ENCODE measurements at regions not wholly inside any gene's neighbourhood (a gene's known extent, or its start where the extent isn't known, plus 50 kb on each side); places are given as distances from the start of the nearest gene placed in this dataset.

- Histone ChIP-seq H3K9me3 (ENCODE audit: insufficient read depth, low read length) (no peaks in the 10 kb centered on the region), H4K20me1 (ENCODE audit: low read depth, low read length) (no peaks in the 10 kb centered on the region), H3K79me2 (ENCODE audit: insufficient read depth, low read length) (no peaks in the 10 kb centered on the region), H3K9ac (ENCODE audit: low read length) (no peak overlapping the region), H3K27me3 (ENCODE audit: low read length) (no peaks in the 10 kb centered on the region), H3K9me2 (replicated peaks; ENCODE audit: insufficient read depth, low read length) (no peaks in the 10 kb centered on the region), H3K36me3 (ENCODE audit: low read length) (no peaks in the 10 kb centered on the region), H3K4me2 (ENCODE audit: low read depth, low read length, poor library complexity, severe bottlenecking) (no peak overlapping the region), H3K27ac (ENCODE audit: low read depth, low read length) (no peak overlapping the region), H3F3A (ENCODE audit: insufficient read depth) (no peaks in the 10 kb centered on the region), H3K4me3 (ENCODE audit: insufficient read depth, low read length, poor library complexity, severe bottlenecking) (no peak overlapping the region), H2AFZ (ENCODE audit: low read depth, low read length, severe bottlenecking) (no peak overlapping the region)
- TF ChIP-seq CTCF (IDR thresholded peaks at IDR 0.05; ENCODE audit: insufficient read depth, low read length, poor library complexity, severe bottlenecking): no peak
- no peak for TF ChIP-seq EZH2phosphoT487 (conservative IDR thresholded peaks at IDR 0.05; ENCODE audit: low read length)
Measured at GRCh38 chr3:72152551-72153476, 367.9 kb upstream of the PROK2 start.

GRCh38 chr3:72151465-72152238 lies 366.7 kb upstream of the PROK2 start:
- Histone ChIP-seq H3K4me2 (ENCODE audit: low read depth, low read length, poor library complexity, severe bottlenecking) (no peak overlapping the region), H2AFZ (ENCODE audit: low read depth, low read length, severe bottlenecking) (no peak overlapping the region), H3K36me3 (ENCODE audit: low read length) (no peaks in the 10 kb centered on the region)

More at GRCh38 chr3:72151465-72152238, 366.7 kb upstream of the PROK2 start:
- TF ChIP-seq EZH2phosphoT487 (conservative IDR thresholded peaks at IDR 0.05; ENCODE audit: low read length): no peak
- TF ChIP-seq CTCF (IDR thresholded peaks at IDR 0.05; ENCODE audit: insufficient read depth, low read length, poor library complexity, severe bottlenecking): no peak
- Histone ChIP-seq H3K9ac (ENCODE audit: low read length) (no peak overlapping the region), H3K27ac (ENCODE audit: low read depth, low read length) (no peak overlapping the region), H3K9me2 (replicated peaks; ENCODE audit: insufficient read depth, low read length) (no peaks in the 10 kb centered on the region), H3K27me3 (ENCODE audit: low read length) (no peaks in the 10 kb centered on the region), H3K9me3 (ENCODE audit: insufficient read depth, low read length) (no peaks in the 10 kb centered on the region), H4K20me1 (ENCODE audit: low read depth, low read length) (no peaks in the 10 kb centered on the region), H3K79me2 (ENCODE audit: insufficient read depth, low read length) (no peaks in the 10 kb centered on the region), H3F3A (ENCODE audit: insufficient read depth) (no peaks in the 10 kb centered on the region), H3K4me3 (ENCODE audit: insufficient read depth, low read length, poor library complexity, severe bottlenecking) (no peak overlapping the region)

All from SU-DHL-6 (cell line).